ENCODE measurements at regions not wholly inside any gene's neighbourhood (a gene's known extent, or its start where the extent isn't known, plus 50 kb on each side); places are given as distances from the start of the nearest gene placed in this dataset.

DNA sequence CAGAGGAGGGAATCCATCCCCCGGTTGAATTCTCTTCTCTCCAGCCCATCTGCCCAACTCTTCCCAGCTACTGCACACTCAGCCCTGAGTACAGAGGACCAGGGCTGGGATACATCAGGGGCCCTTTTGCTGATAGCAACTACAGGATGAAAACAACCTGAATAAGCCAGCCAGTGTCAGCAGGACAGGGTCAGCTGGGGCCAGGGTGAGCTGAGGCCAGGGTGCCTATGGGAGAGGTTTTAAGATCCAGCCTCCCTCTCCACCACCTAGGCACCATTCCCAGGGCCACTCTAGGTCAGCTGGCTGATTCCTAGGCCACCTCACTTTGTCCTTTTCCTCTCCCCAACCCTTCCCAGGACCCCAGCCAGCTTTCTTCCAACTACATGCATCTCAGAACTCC lies 83.8 kb downstream of the MRPL46 start:
- no peak for DNase-seq (ENCODE audit: low read depth in 2 of 3, low spot score in 2 of 3)

DNA sequence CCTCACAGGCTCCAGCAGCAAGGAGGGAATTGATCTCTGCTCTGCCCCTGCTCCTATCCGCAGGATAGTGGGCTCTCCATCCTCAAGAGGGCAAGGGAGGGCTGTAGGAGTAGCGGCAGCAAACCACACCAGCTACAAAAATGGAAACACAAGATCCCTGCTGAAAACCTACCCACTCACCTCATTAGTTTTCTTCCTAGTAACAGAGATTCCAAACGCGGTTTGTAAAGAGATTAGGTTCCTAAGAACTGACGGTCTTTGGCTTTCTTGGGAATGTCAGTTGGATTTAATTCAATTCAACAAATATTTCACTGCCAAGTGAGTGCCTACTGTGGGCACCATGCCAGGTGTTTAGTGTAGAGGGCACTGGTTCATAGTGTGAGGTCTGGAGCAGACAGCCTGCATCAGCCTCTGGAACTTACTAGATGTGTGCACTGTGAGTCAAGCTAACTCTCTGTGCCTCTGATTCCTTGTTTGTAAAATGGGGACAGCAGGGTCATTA lies 84.7 kb downstream of the MRPL46 start:
- DNase-seq (ENCODE audit: low read depth in 2 of 3, low spot score in 2 of 3), result no peak

DNA sequence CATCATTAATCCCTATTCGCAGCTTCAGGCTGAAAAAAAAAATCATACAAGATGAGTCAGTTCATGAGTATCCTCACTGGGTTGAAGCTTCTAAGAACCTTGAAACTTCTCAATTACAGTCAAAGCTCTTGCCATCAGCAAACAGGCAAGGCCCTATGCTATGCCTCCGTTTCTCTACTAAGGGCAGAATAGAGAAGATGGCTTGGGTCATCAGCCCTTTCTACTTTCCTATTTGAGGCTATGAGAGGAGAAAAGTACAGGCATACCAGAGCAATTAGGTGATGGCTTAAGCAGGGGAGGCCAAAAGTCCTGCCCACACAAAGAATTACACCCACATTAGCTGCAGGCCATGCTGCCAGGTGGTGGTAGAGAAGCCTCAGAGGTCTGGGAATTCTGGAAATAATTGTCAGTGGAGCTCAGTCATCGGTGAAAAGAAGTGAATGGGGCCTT lies 89.0 kb downstream of the MRPL46 start:
- DNase-seq (ENCODE audit: low read depth in 2 of 3, low spot score in 2 of 3), result no peak

- no peak for DNase-seq (ENCODE audit: low read depth in 2 of 3, low spot score in 2 of 3)
Measured at GRCh38 chr15:88377509-88377908, 89.7 kb downstream of the MRPL46 start.

- DNase-seq (ENCODE audit: low read depth in 2 of 3, low spot score in 2 of 3), result no peak
Measured at GRCh38 chr15:88376574-88377174, 90.5 kb downstream of the MRPL46 start.

- DNase-seq (ENCODE audit: low read depth in 2 of 3, low spot score in 2 of 3), result no peak
Measured at GRCh38 chr15:88375234-88375927, 91.8 kb downstream of the MRPL46 start.

- DNase-seq (ENCODE audit: low read depth in 2 of 3, low spot score in 2 of 3), result no peak
Measured at GRCh38 chr15:88365124-88365523, 102.1 kb downstream of the MRPL46 start.

DNA sequence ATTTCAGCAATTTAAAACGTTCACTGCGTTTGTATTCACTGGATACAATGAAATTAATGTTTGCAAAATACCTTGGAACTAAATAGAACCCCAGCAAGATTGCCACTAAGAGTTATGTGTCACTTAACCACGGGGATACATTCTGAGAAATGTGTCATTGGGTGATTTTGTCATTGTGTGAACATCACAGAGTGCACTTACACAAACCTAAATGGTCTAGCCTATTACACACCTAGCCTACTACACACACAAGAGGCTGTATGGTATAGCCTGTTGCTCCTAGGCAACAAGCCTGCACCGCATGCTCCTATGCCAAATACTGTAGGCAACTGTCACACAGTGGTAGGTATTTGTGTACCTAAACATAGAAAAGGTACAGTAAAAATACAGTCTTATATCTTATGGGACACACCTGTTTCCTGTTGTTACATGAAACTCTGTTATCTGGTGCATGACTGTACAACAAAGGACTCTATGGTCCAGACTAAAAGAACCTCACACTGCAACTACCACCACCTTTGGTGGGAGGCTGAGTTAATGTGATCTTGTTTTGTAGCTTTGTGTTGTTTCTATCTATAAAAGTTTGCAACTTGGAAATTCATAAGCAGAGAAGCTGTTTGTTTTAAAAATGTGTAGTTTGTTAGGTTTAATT lies 92.2 kb upstream of the NTRK3 start:
- no peak for DNase-seq (ENCODE audit: low read depth in 2 of 3, low spot score in 2 of 3)

GRCh38 chr15:88345962-88346361 lies 89.4 kb upstream of the NTRK3 start:
- DNase-seq (ENCODE audit: low read depth in 2 of 3, low spot score in 2 of 3), result no peak

GRCh38 chr15:88344786-88345185 lies 88.2 kb upstream of the NTRK3 start:
- DNase-seq (ENCODE audit: low read depth in 2 of 3, low spot score in 2 of 3), result no peak

DNA sequence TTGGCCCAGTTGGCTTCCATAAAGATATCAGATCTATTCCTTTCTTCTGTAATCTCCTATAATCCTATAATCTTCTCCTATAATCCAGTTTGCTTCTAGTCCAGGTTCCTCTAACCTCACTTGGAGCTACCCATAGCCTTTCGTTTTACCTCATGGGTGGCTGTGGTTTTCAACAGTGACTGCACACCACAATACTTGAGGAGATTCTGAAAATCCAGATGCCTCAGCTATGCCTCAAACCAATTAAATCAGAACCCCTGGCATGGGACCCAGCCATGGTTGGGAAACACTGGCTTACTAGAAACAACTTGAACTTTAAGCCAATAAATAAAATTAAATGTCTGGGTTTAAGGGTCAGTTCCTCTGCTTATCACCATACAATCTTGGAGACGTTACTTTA lies 86.1 kb upstream of the NTRK3 start:
- no peak for DNase-seq (ENCODE audit: low read depth in 2 of 3, low spot score in 2 of 3)

DNA sequence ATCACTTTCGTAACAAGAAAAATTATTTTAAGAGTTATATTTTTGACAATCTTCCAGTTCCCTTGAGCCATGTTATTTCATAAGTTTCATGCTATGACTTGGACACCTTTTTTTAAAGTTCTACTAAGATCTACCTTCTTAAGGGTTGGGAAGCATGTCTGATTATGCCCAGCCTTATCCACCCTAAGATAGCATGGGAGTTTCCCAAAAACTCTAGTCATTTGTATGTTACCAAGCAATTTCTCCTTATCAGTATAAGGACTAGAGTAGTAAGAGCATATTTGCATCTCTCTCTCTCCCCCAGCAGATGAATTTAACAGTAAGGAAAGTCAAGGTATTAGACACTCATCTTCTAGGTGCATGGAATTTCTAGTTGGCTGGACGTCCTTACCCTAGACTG lies 85.1 kb upstream of the NTRK3 start:
- no peak for DNase-seq (ENCODE audit: low read depth in 2 of 3, low spot score in 2 of 3)

GRCh38 chr15:88341006-88341405 lies 84.5 kb upstream of the NTRK3 start:
- DNase-seq (ENCODE audit: low read depth in 2 of 3, low spot score in 2 of 3), result no peak

DNA sequence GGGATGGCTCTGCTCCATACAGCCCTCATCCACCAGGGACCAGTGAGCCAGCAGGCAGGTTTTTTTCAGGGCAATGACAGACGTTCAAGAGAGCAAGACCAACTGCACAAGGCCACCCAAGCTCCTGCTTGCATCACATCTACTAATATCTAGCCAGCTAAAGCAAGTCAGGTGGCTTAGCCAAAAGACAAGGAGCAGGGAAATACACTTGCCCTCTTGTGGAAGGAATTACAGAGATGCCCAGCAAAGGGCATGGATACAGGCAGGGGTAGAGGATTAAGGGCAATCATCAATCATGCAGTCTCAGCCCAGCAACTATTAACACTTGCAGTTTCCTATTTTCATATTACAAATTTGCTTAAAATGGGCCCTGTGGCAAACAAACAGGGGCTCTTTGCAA lies 81.5 kb upstream of the NTRK3 start:
- no peak for DNase-seq (ENCODE audit: low read depth in 2 of 3, low spot score in 2 of 3)

DNA sequence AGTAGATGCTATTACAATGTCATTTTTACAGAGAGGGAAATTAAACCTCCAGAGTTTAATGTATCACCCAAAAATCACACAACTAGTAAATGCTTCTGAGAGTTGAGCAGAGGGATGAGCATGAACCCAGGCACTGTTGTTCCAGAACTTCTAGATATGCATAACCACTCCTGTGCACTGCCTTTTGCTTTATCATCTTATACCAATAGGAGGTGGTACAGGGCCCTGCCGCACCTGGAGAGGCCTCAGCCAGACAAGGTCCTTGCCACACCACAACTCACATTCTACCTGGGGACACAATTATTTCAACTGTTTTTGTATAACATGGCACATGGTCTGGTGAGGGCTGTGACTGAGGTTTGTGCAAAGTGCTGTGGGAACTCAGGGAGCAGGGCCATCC lies 78.5 kb upstream of the NTRK3 start:
- no peak for DNase-seq (ENCODE audit: low read depth in 2 of 3, low spot score in 2 of 3)

GRCh38 chr15:88334436-88334835 lies 77.9 kb upstream of the NTRK3 start:
- no peak for DNase-seq (ENCODE audit: low read depth in 2 of 3, low spot score in 2 of 3)

- DNase-seq (ENCODE audit: low read depth in 2 of 3, low spot score in 2 of 3), result peak; percentile 3 to 34 (median 32)
Measured at GRCh38 chr15:88331291-88331690, 74.8 kb upstream of the NTRK3 start.

- no peak for DNase-seq (ENCODE audit: low read depth in 2 of 3, low spot score in 2 of 3)
Measured at GRCh38 chr15:88326924-88327323, 70.4 kb upstream of the NTRK3 start.

GRCh38 chr15:88324741-88325065 lies 68.2 kb upstream of the NTRK3 start:
- no peak for DNase-seq (ENCODE audit: low read depth in 2 of 3, low spot score in 2 of 3)

DNA sequence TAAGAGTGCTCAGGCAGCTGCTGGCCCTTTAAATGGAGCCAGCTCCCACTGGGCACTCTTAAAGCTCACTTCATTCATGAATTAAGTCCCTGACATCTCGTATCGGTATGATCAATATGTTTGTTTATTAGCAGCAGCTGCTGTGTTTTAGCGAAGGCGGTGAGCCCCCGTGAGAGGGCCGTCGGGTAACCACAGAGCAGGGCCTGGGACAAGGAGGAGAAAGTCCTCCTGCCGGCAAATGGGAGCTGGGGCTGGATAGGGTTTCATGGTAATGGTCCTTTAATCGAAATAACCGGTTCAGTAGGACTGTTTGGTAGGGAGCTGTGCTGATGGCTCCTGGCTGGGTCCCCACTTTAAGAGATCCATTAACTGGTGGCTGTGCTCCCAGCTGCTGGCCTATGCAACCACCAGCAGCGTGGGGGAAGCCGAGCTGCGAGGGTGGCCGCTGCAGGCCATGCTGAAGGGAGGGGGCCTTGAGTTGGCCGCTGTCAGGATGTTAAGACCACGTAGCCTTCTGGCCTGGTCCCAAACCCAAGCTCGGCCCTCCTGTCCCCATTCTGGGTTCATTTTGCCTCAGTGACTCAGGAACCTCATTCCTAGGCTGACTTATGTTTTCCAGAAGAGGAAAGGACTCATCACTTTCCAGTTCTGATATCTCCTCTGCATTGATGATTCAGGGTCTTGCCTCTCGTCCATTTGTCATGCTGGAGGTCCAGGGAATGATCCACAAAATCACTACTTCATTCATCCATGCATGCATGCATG lies 67.6 kb upstream of the NTRK3 start:
- DNase-seq (ENCODE audit: low read depth in 2 of 3, low spot score in 2 of 3), result no peak

GRCh38 chr15:88323468-88323867 lies 66.9 kb upstream of the NTRK3 start:
- DNase-seq (ENCODE audit: low read depth in 2 of 3, low spot score in 2 of 3), result no peak

- no peak for DNase-seq (ENCODE audit: low read depth in 2 of 3, low spot score in 2 of 3)
Measured at GRCh38 chr15:88322461-88322860, 65.9 kb upstream of the NTRK3 start.
